SK-N-MC (cell line): ENCODE measurements at regions not wholly inside any gene's neighbourhood (a gene's known extent, or its start where the extent isn't known, plus 50 kb on each side); places are given as distances from the start of the nearest gene placed in this dataset.

ENCODE experiments used
- DNase-seq: peaks from one replicate; pipeline ENCODE4 v3.0.0-alpha.2; 2011; ENCODE audit warnings: low read depth, low spot score
- H3K27ac ChIP-seq: fragments of 200-600 bp; sonication (generic); 2 replicates; pipeline ENCODE4 v1.5.1; 2016; ENCODE audit warnings: mixed run types
- H3K36me3 ChIP-seq: fragments of 200-600 bp; sonication (generic); 2 replicates; pipeline ENCODE4 v1.6.1; 2017; ENCODE audit warnings: antibody characterized with exemption, low read length, mixed read lengths; ENCODE audit not compliant: insufficient read depth
- H3K4me3 ChIP-seq: fragments of 200-600 bp; sonication (generic); 2 replicates; pipeline ENCODE4 v1.5.1; 2016
- H3K9ac ChIP-seq: fragments of 200-600 bp; sonication (generic); 2 replicates; pipeline ENCODE4 v1.8.0; 2017; ENCODE audit warnings: mixed run types, mixed read lengths; ENCODE audit not compliant: insufficient read length
- H3K9me3 ChIP-seq: fragments of 200-600 bp; sonication (generic); 2 replicates; pipeline ENCODE4 v1.6.1; 2017; ENCODE audit warnings: low read depth, mild to moderate bottlenecking, antibody characterized with exemption, low read length, moderate library complexity, mixed read lengths
- EZH2 ChIP-seq: fragments of 200-600 bp; sonication (generic); IDR thresholded peaks from one replicate; pipeline ENCODE4 v1.6.1; 2017; ENCODE audit warnings: antibody characterized with exemption
- FOXP2 ChIP-seq: optimal IDR thresholded peaks from 2 replicates; pipeline ENCODE3; 2011; ENCODE audit warnings: mild to moderate bottlenecking, moderate library complexity; ENCODE audit not compliant: insufficient read depth; ENCODE audit errors: extremely low read length, control extremely low read depth
- POLR2AphosphoS5 ChIP-seq: IDR thresholded peaks from 2 replicates; pipeline ENCODE4 v1.6.1; 2012; ENCODE audit warnings: mild to moderate bottlenecking, low read depth, low read length, borderline replicate concordance

GRCh38 chr16:24482681-24483202 is 56.6 kb upstream of the RBBP6 start:
- no peak overlapping the region for H3K9ac ChIP-seq
- DNase-seq, result no peak
- H3K36me3 ChIP-seq, result no peaks in the 10 kb centered on the region
- no peak overlapping the region for H3K4me3 ChIP-seq
- no peaks in the 10 kb centered on the region for H3K9me3 ChIP-seq
- H3K27ac ChIP-seq, result no peak overlapping the region
- no peak for TF ChIP-seq EZH2

GRCh38 chr16:24488045-24488444 is 51.3 kb upstream of the RBBP6 start:
- Histone ChIP-seq H3K27ac (no peak overlapping the region), H3K4me3 (no peak overlapping the region), H3K36me3 (no peaks in the 10 kb centered on the region), H3K9ac (no peak overlapping the region), H3K9me3 (peaks cover 3% of the 10 kb centered on the region; the same call in 1 of the 2 replicates)
- TF ChIP-seq EZH2, result no peak
- TF ChIP-seq FOXP2, result no peak
- no peak for TF ChIP-seq POLR2AphosphoS5
- DNase-seq, result no peak
